CD4-positive, alpha-beta T cell treated with Interleukin-6 for 4 hours (primary cell): ENCODE measurements at regions not wholly inside any gene's neighbourhood (a gene's known extent, or its start where the extent isn't known, plus 50 kb on each side); places are given as distances from the start of the nearest gene placed in this dataset.

Experiments
- DNase-seq: peaks from one replicate; pipeline ENCODE4 v3.0.0-alpha.2; 2020; ENCODE audit warnings: mixed read lengths

GRCh38 chr4:36734334-36734733, 452.9 kb downstream of the DTHD1 start:
- DNase-seq: no peak

DNA sequence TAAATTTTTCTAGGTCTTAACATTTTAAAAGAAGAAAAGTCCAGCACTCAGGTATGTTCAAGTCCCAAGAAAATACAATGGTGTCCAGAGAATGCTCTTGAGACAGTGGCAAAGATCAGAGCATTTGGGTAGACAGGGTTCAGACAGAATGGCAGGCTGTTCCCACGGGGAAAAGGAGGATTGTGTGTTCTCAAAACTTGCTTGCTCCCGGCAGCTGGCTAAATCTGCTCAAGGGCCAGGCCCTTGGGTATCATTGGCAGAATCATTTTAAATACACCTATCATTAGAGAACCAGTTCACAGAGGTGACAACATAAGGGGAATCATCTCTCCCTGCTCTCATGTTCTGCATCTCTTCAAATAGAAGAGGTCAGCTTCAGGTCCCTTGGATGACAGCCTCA, 456.3 kb downstream of the DTHD1 start:
- no peak for DNase-seq

DNA sequence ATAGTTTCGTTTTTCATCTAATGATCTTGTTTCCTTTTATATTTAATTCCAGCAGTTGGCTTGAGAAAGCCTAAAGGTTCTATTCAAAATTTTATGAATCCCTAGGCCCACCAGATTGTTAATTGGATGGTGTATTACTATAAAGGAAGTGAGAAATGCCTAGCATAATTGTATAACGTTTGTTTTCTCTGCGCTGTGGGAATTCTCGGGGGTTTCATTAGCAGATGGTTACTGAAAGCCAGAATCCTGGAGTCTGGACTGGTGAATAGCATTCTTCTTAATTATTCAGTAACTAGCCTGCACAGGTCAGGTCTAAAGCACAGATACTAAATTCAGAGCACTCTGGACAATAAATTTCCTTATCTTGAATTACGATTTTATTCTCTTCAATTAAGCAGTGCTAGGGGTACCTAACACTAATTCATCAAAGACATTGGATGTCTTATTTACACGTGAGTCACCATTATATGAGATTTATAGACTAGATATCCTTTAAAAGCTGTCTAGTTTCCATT, 459.4 kb downstream of the DTHD1 start:
- DNase-seq: no peak

GRCh38 chr4:36747277-36748129, 466.1 kb downstream of the DTHD1 start:
- DNase-seq: no peak

DNA sequence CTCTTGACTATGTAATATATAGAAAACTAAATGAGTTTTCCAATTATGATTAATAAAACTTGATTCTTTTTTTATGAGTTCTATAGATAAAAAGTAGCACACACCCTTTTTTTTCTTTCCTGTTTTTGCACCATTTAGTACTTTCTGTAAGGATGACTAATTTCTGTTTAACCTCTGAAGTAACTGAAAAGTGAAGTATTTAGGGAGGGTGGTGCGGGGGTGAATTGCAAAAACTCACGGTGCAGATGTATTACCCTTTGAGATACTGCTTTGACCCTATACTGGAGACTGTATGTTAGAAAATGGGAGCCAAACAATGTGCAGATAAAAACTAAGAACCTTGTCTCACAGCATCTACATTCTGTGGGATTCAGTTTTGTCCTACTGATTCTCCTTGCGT, 471.6 kb downstream of the DTHD1 start:
- no peak for DNase-seq

GRCh38 chr4:36757580-36758311, 476.3 kb downstream of the DTHD1 start:
- no peak for DNase-seq

DNA sequence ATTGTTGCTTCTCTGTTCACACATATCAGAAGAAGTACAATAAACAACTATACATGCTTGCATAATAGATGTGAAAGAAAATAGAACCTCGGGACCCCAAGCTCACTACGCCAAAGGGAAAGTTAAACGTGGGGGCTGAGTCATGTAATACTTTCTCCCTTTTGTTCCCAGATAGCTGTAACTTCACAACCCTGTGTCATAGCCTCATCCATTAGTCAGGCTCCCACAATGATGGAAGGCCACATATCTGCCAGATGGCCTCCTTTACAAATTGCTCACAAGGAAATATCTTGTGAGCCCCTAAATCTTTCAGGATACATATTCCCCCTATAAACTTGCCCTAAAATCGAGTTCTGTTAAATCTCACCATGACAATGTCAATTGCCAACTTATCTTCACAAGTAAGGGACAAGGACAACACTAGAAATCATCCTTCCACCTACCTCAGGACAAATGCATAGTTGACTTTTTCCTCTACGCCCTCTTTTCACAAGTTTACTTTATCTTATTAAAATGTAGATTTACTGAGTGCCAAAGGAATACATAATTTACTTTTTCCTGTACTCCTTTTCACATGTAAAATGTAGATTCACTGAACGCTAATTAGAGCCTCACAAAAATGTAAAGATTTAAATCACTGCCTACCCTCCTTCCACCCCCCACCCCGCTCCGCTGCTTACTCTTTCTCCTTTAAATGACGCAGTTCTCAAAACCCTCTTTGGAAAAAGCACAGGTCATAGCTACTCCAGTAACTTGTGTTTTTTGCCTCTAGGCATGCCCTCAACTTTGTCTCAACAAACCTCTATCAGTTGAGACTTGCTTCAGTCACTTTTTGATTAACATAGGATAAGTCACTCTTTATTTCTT, 477.1 kb downstream of the DTHD1 start:
- no peak for DNase-seq

DNA sequence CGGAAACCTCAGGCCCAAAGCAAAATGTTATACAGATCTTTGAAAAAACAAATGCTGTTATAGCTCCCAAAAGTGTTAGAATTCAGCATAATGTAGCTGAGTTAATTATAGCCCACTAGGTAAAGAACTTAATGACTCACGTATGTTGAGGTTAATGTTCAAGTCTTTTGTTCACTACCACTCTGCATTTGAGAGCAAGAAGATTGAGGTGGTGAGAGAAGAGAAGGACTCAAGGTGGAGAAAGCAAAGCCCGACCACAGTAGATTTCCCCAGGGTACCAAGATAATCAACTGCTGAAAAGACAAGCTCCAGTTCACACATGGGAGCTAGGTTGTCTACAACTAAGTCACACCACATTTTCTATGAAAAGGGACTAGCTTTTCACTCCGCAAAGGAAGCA, 480.2 kb downstream of the DTHD1 start:
- no peak for DNase-seq

GRCh38 chr4:36763814-36764213, 480.7 kb upstream of the NWD2 start:
- no peak for DNase-seq

GRCh38 chr4:36767596-36767995, 476.9 kb upstream of the NWD2 start:
- DNase-seq: no peak

DNA sequence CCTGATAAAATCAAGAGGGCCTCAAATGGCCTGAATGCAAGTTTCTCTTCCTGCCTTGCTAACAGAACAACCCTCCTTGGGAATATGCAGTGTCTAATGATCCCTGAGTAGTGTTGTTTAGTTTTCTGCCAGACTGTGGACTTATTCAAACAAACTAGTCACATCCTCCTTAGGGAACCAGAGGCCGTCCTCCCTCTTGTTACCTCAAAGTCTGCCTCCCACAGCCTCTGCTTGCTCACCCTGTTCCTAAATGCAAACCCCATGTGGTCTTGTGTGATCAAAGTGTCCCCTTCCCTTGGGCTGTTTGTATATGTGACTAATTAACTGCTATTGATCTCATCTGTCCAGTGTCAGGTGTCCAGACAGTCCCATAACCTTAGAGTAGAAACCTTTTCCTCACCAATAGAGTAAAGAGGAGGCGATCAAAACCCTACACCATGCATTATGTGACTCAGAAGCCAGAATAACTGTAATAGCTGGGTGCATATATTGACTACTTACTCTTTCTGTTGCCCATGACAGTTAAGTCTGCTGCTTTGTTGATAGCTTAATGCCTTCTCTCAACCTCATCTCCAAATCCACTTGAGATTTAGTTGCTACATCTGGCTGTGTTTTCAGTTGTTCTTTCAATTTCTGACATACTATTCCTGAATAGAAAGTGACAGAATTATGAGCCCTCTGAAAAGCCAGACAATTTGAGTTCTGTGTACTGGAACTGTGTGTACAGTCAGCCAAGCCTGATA, 473.0 kb upstream of the NWD2 start:
- no peak for DNase-seq

- DNase-seq: no peak
Measured at GRCh38 chr4:36772154-36772516, 472.4 kb upstream of the NWD2 start.

DNA sequence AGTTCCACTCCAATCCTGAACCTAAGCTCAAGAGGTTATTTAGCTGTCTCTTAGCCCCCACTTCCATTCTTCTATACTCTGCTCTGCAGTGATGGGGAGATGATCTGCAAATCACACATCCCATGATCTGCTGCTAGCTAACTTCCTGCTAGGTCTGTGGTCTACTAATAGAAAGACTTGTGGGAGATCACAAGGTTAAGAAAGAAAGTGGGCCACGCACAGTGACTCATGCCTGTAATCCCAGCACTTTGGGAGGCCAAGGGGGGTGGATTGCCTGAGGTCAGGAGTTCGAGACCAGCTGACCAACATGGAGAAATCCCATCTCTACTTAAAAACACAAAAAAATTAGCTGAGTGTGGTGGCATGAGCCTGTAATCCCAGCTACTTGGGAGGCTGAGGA, 471.1 kb upstream of the NWD2 start:
- DNase-seq: no peak

- no peak for DNase-seq
Measured at GRCh38 chr4:36775544-36775943, 469.0 kb upstream of the NWD2 start.

- no peak for DNase-seq
Measured at GRCh38 chr4:36779601-36780000, 464.9 kb upstream of the NWD2 start.

DNA sequence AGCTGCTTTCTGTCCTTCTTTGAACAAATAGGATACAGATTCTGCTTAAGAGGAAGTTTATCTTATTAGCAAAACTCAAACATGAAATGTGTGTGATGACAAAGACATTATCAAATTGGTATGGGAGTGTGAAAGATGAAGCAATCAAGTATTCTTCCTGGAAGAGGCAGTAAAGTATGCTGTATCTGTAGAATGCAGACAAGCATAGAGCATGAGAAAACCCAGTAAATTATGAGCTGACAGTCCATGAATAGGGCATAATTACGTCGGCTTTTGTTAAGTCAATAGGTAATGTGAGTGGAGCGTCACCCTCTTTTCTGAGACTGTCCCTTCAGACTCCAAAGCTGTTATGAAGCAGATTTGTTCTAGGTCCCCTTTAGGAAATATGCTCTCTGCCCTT, 458.6 kb upstream of the NWD2 start:
- DNase-seq: no peak

DNA sequence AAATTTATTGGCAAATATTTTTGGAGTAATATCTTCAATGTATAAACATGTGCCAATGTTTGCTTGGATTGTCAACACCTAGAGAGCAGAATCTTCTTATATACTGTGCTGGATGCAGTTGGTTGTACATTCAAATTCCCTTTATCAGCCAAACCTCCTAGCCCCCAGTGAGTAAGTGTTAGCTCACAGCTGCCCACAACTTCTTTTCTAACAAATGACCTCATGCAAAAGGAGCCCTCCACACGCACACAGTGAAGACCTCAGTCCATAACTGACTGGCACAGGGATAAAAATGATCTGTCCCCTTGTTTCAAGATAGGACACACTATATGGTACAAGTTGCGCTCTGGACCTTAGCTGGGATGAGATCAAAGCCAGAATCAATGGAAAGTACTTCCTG, 458.0 kb upstream of the NWD2 start:
- no peak for DNase-seq

- no peak for DNase-seq
Measured at GRCh38 chr4:36794716-36795115, 449.8 kb upstream of the NWD2 start.

GRCh38 chr4:36812149-36812548, 432.4 kb upstream of the NWD2 start:
- no peak for DNase-seq

DNA sequence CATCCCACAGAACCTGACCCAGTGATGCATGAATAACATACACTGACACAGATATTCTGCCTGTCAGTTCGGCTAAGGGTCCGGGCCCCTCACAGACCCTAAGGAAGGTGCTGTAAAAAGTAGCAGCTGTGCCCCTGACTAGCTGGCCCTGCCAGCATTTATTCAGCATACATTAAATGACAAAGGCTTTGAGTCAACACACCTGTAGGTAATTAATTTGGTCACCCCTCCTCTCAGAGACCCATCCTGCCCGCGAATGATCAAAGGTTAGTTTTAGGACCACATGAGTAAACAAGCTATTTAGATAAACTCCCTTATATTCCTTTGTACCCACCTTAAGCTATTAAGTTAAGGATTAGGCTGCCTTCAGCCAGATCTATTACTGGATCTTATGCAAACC, 429.0 kb upstream of the NWD2 start:
- DNase-seq: no peak

DNA sequence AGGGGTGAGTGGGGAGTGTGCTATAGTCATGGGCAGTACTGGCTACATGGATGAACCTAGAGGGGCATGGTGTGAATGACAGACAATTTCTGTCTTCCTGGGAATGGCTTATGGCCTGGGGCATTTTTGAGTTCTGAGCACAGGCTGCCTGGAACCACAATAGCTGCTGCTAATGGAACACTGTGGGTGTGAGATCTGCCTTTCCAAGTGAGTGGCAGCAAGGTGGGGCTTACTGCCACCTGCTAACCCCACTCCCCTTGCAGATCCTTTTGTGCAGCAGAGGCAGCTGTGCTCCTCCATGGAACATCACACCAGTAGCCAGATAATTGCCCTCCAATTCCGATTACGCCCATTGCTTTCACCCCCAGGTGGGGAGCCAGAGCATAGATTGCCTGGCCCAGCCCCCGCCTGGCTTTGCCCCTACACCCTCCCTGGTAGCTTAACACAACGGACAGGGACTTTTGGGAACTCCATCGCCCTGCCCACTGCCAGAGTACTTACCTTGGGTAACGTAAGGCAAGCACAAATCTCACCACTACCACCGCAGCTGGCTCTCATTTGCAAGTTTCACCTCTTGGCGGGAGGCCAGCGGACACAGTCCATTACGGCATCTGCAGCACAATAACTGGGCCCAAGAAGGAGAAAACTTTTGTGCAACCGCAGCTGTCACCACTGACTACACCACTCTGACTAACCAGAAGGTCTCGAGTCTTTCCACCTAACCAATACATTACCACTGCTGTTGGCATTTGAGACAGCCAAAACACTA, 421.2 kb upstream of the NWD2 start:
- no peak for DNase-seq

DNA sequence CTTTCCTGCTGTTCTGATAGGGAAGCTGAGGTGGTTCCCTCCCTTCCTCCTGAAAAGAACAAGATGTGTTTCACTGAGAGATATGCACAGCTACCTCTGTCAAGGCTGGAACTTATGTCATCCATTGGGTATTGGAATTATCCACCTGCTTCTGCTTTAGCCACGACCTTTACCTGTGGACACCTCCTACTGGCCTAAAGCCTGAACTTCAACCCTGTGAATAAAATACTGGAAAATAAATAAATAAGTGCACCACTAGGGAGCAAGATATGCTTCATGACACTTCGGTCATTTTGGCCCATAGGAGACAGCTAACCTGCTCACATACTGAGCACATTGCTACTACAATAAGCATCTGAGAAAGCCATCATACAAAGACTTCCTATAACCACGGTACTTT, 419.9 kb upstream of the NWD2 start:
- no peak for DNase-seq
